Neuronal stem cell (in vitro differentiated cells): ENCODE measurements at regions not wholly inside any gene's neighbourhood (a gene's known extent, or its start where the extent isn't known, plus 50 kb on each side); places are given as distances from the start of the nearest gene placed in this dataset.

Experiments used
- DNase-seq: peaks from one replicate; pipeline ENCODE4 v3.0.0-alpha.2; 2013; ENCODE audit warnings: low spot score
- H2AFZ ChIP-seq: one replicate; pipeline ENCODE4 v1.6.1; 2013; ENCODE audit warnings: mild to moderate bottlenecking, low read length, inconsistent platforms
- H2AK5ac ChIP-seq: 2 replicates; pipeline ENCODE4 v1.6.1; 2013; ENCODE audit warnings: low read depth, mild to moderate bottlenecking, inconsistent platforms, low read length, moderate library complexity, mixed read lengths
- H2BK120ac ChIP-seq: 2 replicates; pipeline ENCODE4 v1.6.1; 2013; ENCODE audit warnings: low read depth, mild to moderate bottlenecking, inconsistent platforms, low read length, moderate library complexity, mixed read lengths
- H2BK12ac ChIP-seq: one replicate; pipeline ENCODE4 v1.6.1; 2013; ENCODE audit warnings: low read length, inconsistent platforms
- H2BK15ac ChIP-seq: 2 replicates; pipeline ENCODE4 v1.6.1; 2013; ENCODE audit warnings: mild to moderate bottlenecking, low read length, inconsistent platforms, mixed read lengths
- H2BK5ac ChIP-seq: one replicate; pipeline ENCODE4 v1.6.1; 2013; ENCODE audit warnings: inconsistent platforms, mild to moderate bottlenecking, low read length, moderate library complexity
- H3K14ac ChIP-seq: one replicate; pipeline ENCODE4 v1.6.1; 2013; ENCODE audit warnings: low read length, inconsistent platforms
- H3K18ac ChIP-seq: 2 replicates; pipeline ENCODE4 v1.6.1; 2013; ENCODE audit warnings: low read length, inconsistent platforms
- H3K23ac ChIP-seq: 2 replicates; pipeline ENCODE4 v1.6.1; 2013; ENCODE audit warnings: low read depth, mild to moderate bottlenecking, mixed read lengths, low read length, inconsistent platforms; ENCODE audit not compliant: poor library complexity
- H3K27ac ChIP-seq: replicated peaks from 3 replicates; pipeline ENCODE4 v1.5.1; 2013; ENCODE audit warnings: low read length, inconsistent platforms
- H3K27me3 ChIP-seq, 3 experiments: 2 replicates each; pipeline ENCODE4 v1.6.1; 2013; ENCODE audit warnings: low read length in 3 of 3, mild to moderate bottlenecking in 2 of 3, inconsistent platforms in 1 of 3, low read depth in 1 of 3, mixed read lengths in 1 of 3, moderate library complexity in 1 of 3; ENCODE audit not compliant: control insufficient read depth in 3 of 3, insufficient read depth in 3 of 3
- H3K36me3 ChIP-seq, 2 donors: replicated peaks in 1 of 2; 2 replicates each; pipeline ENCODE4 v1.6.1; 2013; ENCODE audit warnings: low read length in 2 of 2; ENCODE audit not compliant: control insufficient read depth in 2 of 2, insufficient read depth in 2 of 2
- H3K4ac ChIP-seq: 2 replicates; pipeline ENCODE4 v1.6.1; 2013; ENCODE audit warnings: inconsistent platforms, mild to moderate bottlenecking, low read length, moderate library complexity
- H3K4me1 ChIP-seq, 2 donors: 1 replicate in 1 of 2; 2 replicates in 1 of 2; pipeline ENCODE4 v1.6.1; 2013; ENCODE audit warnings: low read length in 2 of 2, low read depth in 1 of 2; ENCODE audit not compliant: control insufficient read depth in 2 of 2, insufficient read depth in 1 of 2
- H3K4me2 ChIP-seq: one replicate; pipeline ENCODE4 v1.6.1; 2013; ENCODE audit warnings: mild to moderate bottlenecking, low read length, inconsistent platforms; ENCODE audit not compliant: insufficient read depth, poor library complexity, severe bottlenecking
- H3K4me3 ChIP-seq, 2 donors: 2 replicates each; pipeline ENCODE4 v1.5.1; 2013; ENCODE audit warnings: low read length in 2 of 2, mild to moderate bottlenecking in 2 of 2, inconsistent platforms in 1 of 2, moderate library complexity in 1 of 2
- H3K79me1 ChIP-seq: one replicate; pipeline ENCODE4 v1.6.1; 2013; ENCODE audit warnings: low read depth, mild to moderate bottlenecking, inconsistent platforms, low read length, moderate library complexity
- H3K9ac ChIP-seq: one replicate; pipeline ENCODE4 v1.6.1; 2013; ENCODE audit warnings: mild to moderate bottlenecking, low read depth, low read length, inconsistent platforms; ENCODE audit not compliant: poor library complexity
- H3K9me3 ChIP-seq, 2 donors: replicated peaks in 1 of 2; 2 replicates each; pipeline versions ENCODE3 to v1.6.1; 2013; ENCODE audit warnings: low read length in 2 of 2, mild to moderate bottlenecking in 2 of 2, inconsistent platforms in 1 of 2, low read depth in 1 of 2, mixed read lengths in 1 of 2, moderate library complexity in 1 of 2; ENCODE audit not compliant: control insufficient read depth in 2 of 2, insufficient read depth in 1 of 2
- H4K8ac ChIP-seq: one replicate; pipeline ENCODE4 v1.6.1; 2013; ENCODE audit warnings: low read depth, mild to moderate bottlenecking, inconsistent platforms, low read length, moderate library complexity
- H4K91ac ChIP-seq: one replicate; pipeline ENCODE4 v1.6.1; 2013; ENCODE audit warnings: low read length, low read depth, mild to moderate bottlenecking, inconsistent platforms; ENCODE audit not compliant: poor library complexity
- WGBS, 2 donors: extraction: QIAGEN DNeasy Blood & Tissue Kit; methylation state at CpG; one replicate each; pipeline ENCODE4 v1.1.7; 2013; ENCODE audit warnings: missing lambda C conversion rate in 2 of 2, mixed read lengths in 1 of 2; ENCODE audit not compliant: insufficient read length in 2 of 2, insufficient replicate concordance in 1 of 2; ENCODE audit errors: extremely low coverage in 2 of 2; 5-methylcytosine and 5-hydroxymethylcytosine counted together

DNA sequence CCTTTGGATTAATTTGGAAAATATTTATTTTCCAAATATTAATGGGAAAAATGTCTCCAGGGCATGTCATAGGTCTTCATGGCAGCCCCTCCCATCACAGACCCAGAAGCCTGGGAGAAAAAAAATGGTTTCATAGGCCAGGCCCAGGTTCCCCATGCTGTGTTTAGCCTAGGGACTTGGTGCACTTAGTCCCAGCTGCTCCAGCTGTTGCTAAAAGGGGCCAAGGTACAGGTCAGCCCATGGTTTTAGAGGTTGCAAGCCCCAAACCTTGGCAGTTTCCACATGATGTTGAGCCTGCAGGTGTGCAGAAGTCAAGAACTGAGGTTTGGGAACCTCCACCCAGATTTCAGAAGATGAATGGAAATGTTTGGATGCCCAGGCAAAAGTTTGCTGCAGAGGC is 309.6 kb downstream of the SOCS6 start:
- no peaks in the 10 kb centered on the region for H3K27me3 ChIP-seq
- no peak overlapping the region for H2BK120ac ChIP-seq
- no peak overlapping the region for H2AK5ac ChIP-seq
- H3K79me1 ChIP-seq, result no peaks in the 10 kb centered on the region
- H3K27ac ChIP-seq, result no peak overlapping the region
- no peaks in the 10 kb centered on the region for H3K9me3 ChIP-seq
- H4K91ac ChIP-seq, result no peak overlapping the region
- H3K4ac ChIP-seq, result no peak overlapping the region
- no peak overlapping the region for H2BK12ac ChIP-seq
- H3K4me1 ChIP-seq, result no peaks in the 10 kb centered on the region
- H3K36me3 ChIP-seq, result no peaks in the 10 kb centered on the region
- no peak overlapping the region for H2BK15ac ChIP-seq
- no peak overlapping the region for H3K18ac ChIP-seq
- no peak overlapping the region for H3K4me2 ChIP-seq
- no peak overlapping the region for H4K8ac ChIP-seq
- no peak overlapping the region for H3K4me3 ChIP-seq
- no peak overlapping the region for H3K14ac ChIP-seq
- H3K9ac ChIP-seq, result no peak overlapping the region
- H2AFZ ChIP-seq, result no peak overlapping the region
- DNase-seq, result no peak
- H2BK5ac ChIP-seq, result no peak overlapping the region
- no peak overlapping the region for H3K23ac ChIP-seq

DNA sequence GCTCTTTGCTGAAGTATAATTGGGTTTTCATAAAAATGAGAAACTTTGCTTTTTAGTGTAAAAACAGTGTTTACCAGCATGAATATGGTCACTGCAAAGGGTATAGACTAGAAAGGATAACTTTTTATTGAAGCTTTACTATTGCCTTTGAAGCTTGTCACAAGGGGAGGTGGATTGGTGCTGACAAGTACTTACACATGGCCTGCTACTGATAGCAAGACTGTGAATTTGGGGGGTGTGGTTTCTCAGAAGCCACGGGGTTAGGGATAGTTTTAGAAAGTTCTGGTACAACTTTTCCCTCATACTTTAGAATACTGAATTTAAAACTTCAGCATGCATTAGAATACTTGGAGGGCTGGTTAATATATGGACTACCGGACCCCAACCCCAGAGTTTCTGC is 294.1 kb downstream of the SOCS6 start:
- Histone ChIP-seq H2AFZ (no peak overlapping the region), H3K9me3 (no peaks in the 10 kb centered on the region), H3K23ac (no peak overlapping the region), H4K8ac (no peak overlapping the region), H2BK12ac (no peak overlapping the region), H3K36me3 (no peaks in the 10 kb centered on the region), H3K9ac (no peak overlapping the region), H3K4me3 (no peak overlapping the region), H3K4ac (no peak overlapping the region), H3K14ac (no peak overlapping the region), H2BK15ac (no peak overlapping the region), H3K18ac (no peak overlapping the region), H3K79me1 (no peaks in the 10 kb centered on the region), H3K4me1 (no peaks in the 10 kb centered on the region), H4K91ac (no peak overlapping the region), H2BK5ac (no peak overlapping the region), H3K27ac (no peak overlapping the region), H2BK120ac (no peak overlapping the region), H2AK5ac (no peak overlapping the region), H3K27me3 (no peaks in the 10 kb centered on the region), H3K4me2 (no peak overlapping the region)
- WGBS, 2 donors, result no CpG with 5 or more reads among the region's 2 CpGs
- no peak for DNase-seq

DNA sequence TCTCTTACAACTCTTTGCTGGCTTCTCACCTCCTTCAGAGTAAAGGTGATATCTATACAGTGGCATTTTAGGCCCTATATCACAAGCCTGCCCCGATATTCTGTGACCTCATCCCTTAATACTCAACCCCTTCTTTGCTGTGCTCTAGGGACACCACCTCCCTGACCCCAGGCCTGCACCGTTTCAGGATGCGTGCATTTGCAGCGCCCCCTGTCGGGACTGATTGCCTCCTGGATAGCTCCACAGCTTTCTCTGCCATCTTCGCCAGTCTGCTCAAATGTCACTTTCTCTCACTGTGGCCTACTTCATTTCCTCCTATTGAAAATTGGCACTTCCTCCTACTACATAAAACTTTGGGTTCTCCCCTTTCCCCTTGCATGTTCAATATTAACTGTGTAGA is 289.6 kb downstream of the SOCS6 start:
- no peak overlapping the region for H3K23ac ChIP-seq
- no peaks in the 10 kb centered on the region for H3K4me1 ChIP-seq
- H2BK12ac ChIP-seq, result no peak overlapping the region
- WGBS, 2 donors, result no CpG with 5 or more reads among the region's 6 CpGs
- H3K36me3 ChIP-seq, result no peaks in the 10 kb centered on the region
- no peak overlapping the region for H2BK15ac ChIP-seq
- H3K14ac ChIP-seq, result no peak overlapping the region
- H2AK5ac ChIP-seq, result no peak overlapping the region
- H3K27ac ChIP-seq, result no peak overlapping the region
- H3K4me3 ChIP-seq, result no peak overlapping the region
- H2AFZ ChIP-seq, result no peak overlapping the region
- DNase-seq, result peak; percentile 23
- no peak overlapping the region for H3K18ac ChIP-seq
- no peaks in the 10 kb centered on the region for H3K27me3 ChIP-seq
- H3K9me3 ChIP-seq, result peaks cover 0 to 2% of the 10 kb centered on the region in 2 donors
- H4K91ac ChIP-seq, result no peak overlapping the region
- H3K4ac ChIP-seq, result no peak overlapping the region
- H3K79me1 ChIP-seq, result no peaks in the 10 kb centered on the region
- H3K4me2 ChIP-seq, result no peak overlapping the region
- H3K9ac ChIP-seq, result no peak overlapping the region
- no peak overlapping the region for H2BK5ac ChIP-seq
- H4K8ac ChIP-seq, result no peak overlapping the region
- H2BK120ac ChIP-seq, result no peak overlapping the region

DNA sequence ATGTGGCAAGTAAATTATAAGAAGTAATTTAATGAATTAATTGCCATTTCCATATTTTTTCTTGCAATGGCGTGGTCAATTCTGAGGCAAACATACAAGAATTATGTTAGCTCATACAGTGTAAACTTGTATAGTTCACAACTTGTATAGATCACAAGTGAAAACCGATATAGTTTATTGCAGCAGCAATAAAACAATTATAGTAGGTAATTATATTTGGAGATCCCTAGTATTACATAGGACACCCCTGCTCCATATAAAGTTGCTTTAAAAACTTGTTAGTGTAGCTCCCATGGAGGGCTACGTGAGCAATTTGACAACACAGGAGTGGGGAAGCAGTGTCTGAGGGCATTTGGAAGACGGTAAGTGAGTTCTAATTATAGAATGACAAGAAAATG is 288.2 kb downstream of the SOCS6 start:
- Histone ChIP-seq H4K8ac (no peak overlapping the region), H3K23ac (no peak overlapping the region), H3K4me3 (no peak overlapping the region), H3K4me2 (no peak overlapping the region), H3K27me3 (no peaks in the 10 kb centered on the region), H3K27ac (no peak overlapping the region), H4K91ac (no peak overlapping the region), H2AK5ac (no peak overlapping the region), H2AFZ (no peak overlapping the region), H3K9me3 (peaks cover 0 to 2% of the 10 kb centered on the region in 2 donors), H2BK15ac (no peak overlapping the region), H3K79me1 (no peaks in the 10 kb centered on the region), H2BK120ac (no peak overlapping the region), H3K18ac (no peak overlapping the region), H3K9ac (no peak overlapping the region), H3K36me3 (no peaks in the 10 kb centered on the region), H2BK12ac (no peak overlapping the region), H3K4me1 (no peaks in the 10 kb centered on the region), H2BK5ac (no peak overlapping the region), H3K4ac (no peak overlapping the region), H3K14ac (no peak overlapping the region)
- WGBS, 2 donors, result no CpG with 5 or more reads among the region's 4 CpGs
- DNase-seq, result no peak
